ENCODE measurements at regions not wholly inside any gene's neighbourhood (a gene's known extent, or its start where the extent isn't known, plus 50 kb on each side); places are given as distances from the start of the nearest gene placed in this dataset.
"Not testable (repeated sequence)": the region's sequence is repeated elsewhere in the genome, so short reads cannot be mapped to it uniquely, and the experiment has no call there.

GRCh38 chr21:14740116-14740515, 194.0 kb upstream of the SAMSN1 start:
- no peak for DNase-seq (ENCODE audit: extremely low read depth in 1 of 11, low read depth in 9 of 11, low spot score in 4 of 11)

GRCh38 chr21:14739590-14739989, 193.5 kb upstream of the SAMSN1 start:
- DNase-seq (ENCODE audit: extremely low read depth in 1 of 11, low read depth in 9 of 11, low spot score in 4 of 11), result no peak

GRCh38 chr21:14738576-14738975, 192.5 kb upstream of the SAMSN1 start:
- not testable (repeated sequence) for DNase-seq (ENCODE audit: extremely low read depth in 1 of 11, low read depth in 9 of 11, low spot score in 4 of 11)

DNA sequence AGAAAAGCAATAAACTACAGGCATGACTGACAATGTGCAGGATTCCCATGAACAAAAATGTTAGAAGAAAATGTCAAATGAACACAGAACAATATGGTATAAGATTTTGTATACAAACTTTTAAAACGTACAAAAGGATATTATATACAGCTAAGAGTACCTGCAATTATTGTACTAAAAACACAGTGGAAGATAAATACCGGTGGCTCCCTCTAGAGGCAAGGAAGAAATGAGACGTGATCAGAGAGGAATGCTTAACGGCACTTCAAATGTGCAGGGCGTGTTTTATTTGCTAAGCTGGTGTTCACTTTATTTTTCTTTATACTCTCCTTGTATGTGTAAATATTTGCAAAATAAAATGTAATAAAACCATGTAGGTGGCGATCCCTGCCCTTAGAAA, 191.8 kb upstream of the SAMSN1 start:
- peak in 7 of 11 donors; percentile 2 to 22 (median 18) for DNase-seq (ENCODE audit: extremely low read depth in 1 of 11, low read depth in 9 of 11, low spot score in 4 of 11)

GRCh38 chr21:14737284-14737691, 191.2 kb upstream of the SAMSN1 start:
- DNase-seq (ENCODE audit: extremely low read depth in 1 of 11, low read depth in 9 of 11, low spot score in 4 of 11), result no peak

DNA sequence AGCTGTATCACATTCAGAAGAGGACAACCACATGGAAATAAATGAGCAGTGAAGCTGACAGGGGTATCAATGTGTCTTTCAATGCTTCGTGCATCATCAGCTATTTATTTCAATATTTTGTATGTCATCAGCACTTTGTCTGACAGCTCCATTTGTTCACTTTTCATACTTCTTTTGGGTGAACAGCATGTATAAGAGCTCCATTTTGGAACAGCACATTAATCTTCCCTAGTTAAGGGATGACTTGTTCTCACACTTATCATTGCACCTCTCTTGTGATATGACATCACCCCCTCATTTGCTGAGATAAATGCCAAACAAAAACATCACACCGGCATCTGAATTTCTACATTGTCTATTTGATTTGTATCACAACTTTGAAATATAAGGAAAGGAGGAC, 190.6 kb upstream of the SAMSN1 start:
- no peak for DNase-seq (ENCODE audit: extremely low read depth in 1 of 11, low read depth in 9 of 11, low spot score in 4 of 11)

- no peak for DNase-seq (ENCODE audit: extremely low read depth in 1 of 11, low read depth in 9 of 11, low spot score in 4 of 11)
These were observed 190.0 kb upstream of the SAMSN1 start for GRCh38 chr21:14736162-14736561.

GRCh38 chr21:14734833-14735232, 188.7 kb upstream of the SAMSN1 start:
- no peak for DNase-seq (ENCODE audit: extremely low read depth in 1 of 11, low read depth in 9 of 11, low spot score in 4 of 11)

DNA sequence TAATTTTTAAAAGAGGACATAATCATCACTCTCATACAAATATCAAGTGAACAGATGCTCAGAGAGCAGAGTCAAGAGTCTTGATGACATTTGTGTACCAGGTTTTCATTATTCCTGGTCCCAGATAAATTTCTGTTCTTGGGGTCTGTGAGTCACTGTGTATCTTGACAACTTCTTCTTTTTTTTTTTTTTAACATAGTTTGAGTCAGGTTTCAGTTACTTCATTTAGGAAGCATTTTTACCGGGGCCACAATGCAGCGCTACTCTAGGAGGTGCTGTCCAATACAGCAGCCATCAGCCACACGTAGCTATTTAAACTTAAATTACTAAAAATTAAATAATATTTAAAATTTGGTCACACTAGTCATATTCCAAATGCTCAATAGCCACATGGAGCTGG, 188.1 kb upstream of the SAMSN1 start:
- no peak for DNase-seq (ENCODE audit: extremely low read depth in 1 of 11, low read depth in 9 of 11, low spot score in 4 of 11)

GRCh38 chr21:14725219-14725618, 179.1 kb upstream of the SAMSN1 start:
- no peak for DNase-seq (ENCODE audit: extremely low read depth in 1 of 11, low read depth in 9 of 11, low spot score in 4 of 11)

GRCh38 chr21:14722841-14723483, 176.8 kb upstream of the SAMSN1 start:
- no peak for DNase-seq (ENCODE audit: extremely low read depth in 1 of 11, low read depth in 9 of 11, low spot score in 4 of 11)

GRCh38 chr21:14720237-14720636, 174.1 kb upstream of the SAMSN1 start:
- no peak for DNase-seq (ENCODE audit: extremely low read depth in 1 of 11, low read depth in 9 of 11, low spot score in 4 of 11)

- no peak for DNase-seq (ENCODE audit: extremely low read depth in 1 of 11, low read depth in 9 of 11, low spot score in 4 of 11)
These were observed 172.8 kb upstream of the SAMSN1 start for GRCh38 chr21:14718951-14719350.

- DNase-seq (ENCODE audit: extremely low read depth in 1 of 11, low read depth in 9 of 11, low spot score in 4 of 11), result no peak
These were observed 170.8 kb upstream of the SAMSN1 start for GRCh38 chr21:14716761-14717396.

DNA sequence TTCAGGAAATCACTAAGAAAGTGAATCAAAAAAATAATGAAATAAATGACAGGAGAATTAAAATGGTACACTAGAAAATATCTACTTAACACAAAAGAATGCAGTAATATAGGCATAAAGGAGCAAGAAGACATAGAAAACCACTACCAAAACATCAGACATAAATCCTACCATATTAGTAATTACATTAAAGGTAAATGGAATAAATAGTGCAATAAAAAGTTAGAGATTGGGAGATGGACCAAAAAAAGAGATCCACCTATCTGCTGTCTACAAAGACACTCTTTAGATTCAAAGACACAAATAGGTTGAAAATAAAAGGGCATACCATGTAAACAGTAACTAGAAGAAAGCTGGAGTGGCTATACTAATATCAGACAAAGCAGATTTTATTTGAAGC, 167.0 kb upstream of the SAMSN1 start:
- no peak for DNase-seq (ENCODE audit: extremely low read depth in 1 of 11, low read depth in 9 of 11, low spot score in 4 of 11)

- no peak for DNase-seq (ENCODE audit: extremely low read depth in 1 of 11, low read depth in 9 of 11, low spot score in 4 of 11)
These were observed 166.1 kb upstream of the SAMSN1 start for GRCh38 chr21:14712121-14712715.

- no peak for DNase-seq (ENCODE audit: extremely low read depth in 1 of 11, low read depth in 9 of 11, low spot score in 4 of 11)
These were observed 165.2 kb upstream of the SAMSN1 start for GRCh38 chr21:14711287-14711686.

GRCh38 chr21:14707511-14708020, 161.5 kb upstream of the SAMSN1 start:
- no peak for DNase-seq (ENCODE audit: extremely low read depth in 1 of 11, low read depth in 9 of 11, low spot score in 4 of 11)

DNA sequence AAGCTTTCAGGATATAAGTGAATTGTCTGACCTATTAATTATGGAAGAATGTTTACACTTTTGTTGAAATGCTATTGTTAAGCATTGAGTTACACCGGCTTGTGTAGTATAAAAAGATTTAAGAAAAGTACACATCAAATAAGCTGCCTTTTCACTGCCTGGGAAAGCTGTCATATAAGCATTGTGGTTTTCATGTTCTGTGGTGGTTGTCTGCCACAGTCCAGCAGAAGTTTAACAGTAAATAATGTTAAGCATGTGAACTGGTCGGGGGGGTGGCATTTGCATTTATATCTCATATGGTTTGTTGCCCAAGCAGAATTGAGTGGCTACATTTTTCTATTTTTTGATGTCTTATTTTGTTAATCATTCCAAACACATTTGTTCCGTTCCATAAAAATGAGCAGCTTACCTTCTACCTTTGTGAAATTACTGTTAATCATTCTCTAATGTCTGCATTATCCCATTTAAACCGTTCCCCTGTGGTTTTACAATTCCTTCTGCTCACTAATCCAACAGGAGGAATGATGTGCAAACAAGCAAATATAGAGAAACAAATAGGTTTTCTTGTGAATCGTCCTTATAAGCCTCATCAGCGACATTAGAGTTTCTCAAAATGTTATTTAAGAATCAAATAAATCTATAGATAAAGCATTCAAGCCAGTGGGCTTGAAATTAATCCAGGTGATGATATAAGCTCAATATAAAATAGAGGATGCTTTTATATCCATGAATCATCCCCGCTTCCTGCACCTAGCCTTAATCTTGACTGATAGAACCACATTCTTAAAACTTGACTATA, 160.8 kb upstream of the SAMSN1 start:
- DNase-seq (ENCODE audit: extremely low read depth in 1 of 11, low read depth in 9 of 11, low spot score in 4 of 11), result peak in 2 of 11 donors; percentile 6 to 8

Measured in renal cortex interstitium (tissue), 11 donors.